DOHH2 (cell line): ENCODE measurements at regions not wholly inside any gene's neighbourhood (a gene's known extent, or its start where the extent isn't known, plus 50 kb on each side); places are given as distances from the start of the nearest gene placed in this dataset.
"Not testable (repeated sequence)": the region's sequence is repeated elsewhere in the genome, so short reads cannot be mapped to it uniquely, and the experiment has no call there.

Experiments
- H3F3A ChIP-seq: fragments of 200-600 bp; sonication (generic), shearing (Covaris generic); 2 replicates; pipeline ENCODE4 v1.6.0; 2016; ENCODE audit warnings: antibody characterized with exemption, mild to moderate bottlenecking; ENCODE audit not compliant: control insufficient read depth, insufficient read depth
- H3K27ac ChIP-seq: fragments of 200-600 bp; sonication (generic); 2 replicates; pipeline ENCODE4 v1.5.1; 2014; ENCODE audit warnings: low read depth, mild to moderate bottlenecking, low read length, moderate library complexity
- H3K27me3 ChIP-seq: fragments of 200-600 bp; sonication (generic); 2 replicates; pipeline ENCODE4 v1.6.1; 2014; ENCODE audit warnings: mild to moderate bottlenecking, low read length, mixed read lengths; ENCODE audit not compliant: control insufficient read depth
- H3K36me3 ChIP-seq: fragments of 200-600 bp; sonication (generic); 2 replicates; pipeline ENCODE4 v1.6.1; 2014; ENCODE audit warnings: mild to moderate bottlenecking, low read length, moderate library complexity, mixed read lengths; ENCODE audit not compliant: control insufficient read depth
- H3K4me1 ChIP-seq: fragments of 200-600 bp; sonication (generic); 2 replicates; pipeline ENCODE4 v1.6.1; 2014; ENCODE audit warnings: mild to moderate bottlenecking, low read length, mixed read lengths; ENCODE audit not compliant: control insufficient read depth
- H3K4me2 ChIP-seq: fragments of 200-600 bp; sonication (generic); 2 replicates; pipeline ENCODE4 v1.6.0; 2014; ENCODE audit warnings: mild to moderate bottlenecking, low read length, moderate library complexity
- H3K4me3 ChIP-seq: fragments of 200-600 bp; sonication (generic); 2 replicates; pipeline ENCODE4 v1.5.1; 2014; ENCODE audit warnings: mild to moderate bottlenecking, low read length, mixed read lengths
- H3K79me2 ChIP-seq: fragments of 200-600 bp; sonication (generic); 2 replicates; pipeline ENCODE4 v1.6.1; 2014; ENCODE audit warnings: mild to moderate bottlenecking, low read length, mixed read lengths; ENCODE audit not compliant: control insufficient read depth
- H3K9me2 ChIP-seq: fragments of 200-600 bp; sonication (generic); replicated peaks from 2 replicates; pipeline ENCODE4 v1.6.1; 2014; ENCODE audit warnings: mild to moderate bottlenecking, low read length, mixed read lengths; ENCODE audit not compliant: control insufficient read depth
- H3K9me3 ChIP-seq: fragments of 200-600 bp; sonication (generic); 2 replicates; pipeline ENCODE4 v1.6.1; 2014; ENCODE audit warnings: antibody characterized with exemption, low read length, mixed read lengths; ENCODE audit not compliant: control insufficient read depth, insufficient read depth
- H4K20me1 ChIP-seq: fragments of 200-600 bp; sonication (generic); 2 replicates; pipeline ENCODE4 v1.6.0; 2014; ENCODE audit warnings: low read depth, mild to moderate bottlenecking, antibody characterized with exemption, low read length, moderate library complexity; ENCODE audit not compliant: control insufficient read depth, insufficient read depth
- EZH2phosphoT487 ChIP-seq: fragments of 200-600 bp; sonication (generic); IDR thresholded peaks from 2 replicates; pipeline ENCODE4 v1.6.1; 2017; ENCODE audit warnings: borderline replicate concordance, mild to moderate bottlenecking, antibody characterized with exemption, low read length, moderate library complexity, mixed read lengths
- TF ChIP-seq, protein P1 (sequence below): fragments of 200-600 bp; sonication (generic); IDR thresholded peaks from one replicate; pipeline ENCODE4 v1.5.1; 2014; ENCODE audit warnings: antibody characterized with exemption, mild to moderate bottlenecking, low read depth, low read length; ENCODE audit not compliant: poor library complexity, severe bottlenecking

DNA sequence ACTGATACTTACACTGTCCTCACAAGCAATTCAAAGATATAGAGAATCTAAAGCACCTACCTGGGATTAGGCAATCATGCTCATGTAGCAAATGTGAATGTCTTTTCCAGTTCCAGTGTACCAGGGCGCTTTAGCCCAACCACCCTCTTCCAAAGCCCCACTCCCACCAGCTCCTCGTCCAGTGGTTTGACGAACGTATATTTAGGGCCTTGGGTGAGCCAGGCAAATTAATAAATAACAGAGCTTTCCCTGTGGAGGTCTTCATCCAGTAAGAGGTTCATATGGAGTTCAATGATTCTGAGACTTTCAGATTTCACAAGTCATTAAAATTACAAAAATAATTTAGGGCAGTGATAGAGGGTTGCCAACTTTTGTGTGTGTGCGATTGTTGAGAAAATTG lies 162.3 kb upstream of the C2CD4B start:
- Histone ChIP-seq H3K4me3 (no peak overlapping the region), H3K9me2 (no peaks in the 10 kb centered on the region), H3K4me1 (no peaks in the 10 kb centered on the region), H4K20me1 (no peaks in the 10 kb centered on the region), H3K9me3 (no peaks in the 10 kb centered on the region), H3K79me2 (no peaks in the 10 kb centered on the region), H3K27ac (no peak overlapping the region), H3K36me3 (no peaks in the 10 kb centered on the region), H3F3A (no peaks in the 10 kb centered on the region), H3K27me3 (no peaks in the 10 kb centered on the region), H3K4me2 (no peak overlapping the region)
- TF ChIP-seq, protein P1, sequence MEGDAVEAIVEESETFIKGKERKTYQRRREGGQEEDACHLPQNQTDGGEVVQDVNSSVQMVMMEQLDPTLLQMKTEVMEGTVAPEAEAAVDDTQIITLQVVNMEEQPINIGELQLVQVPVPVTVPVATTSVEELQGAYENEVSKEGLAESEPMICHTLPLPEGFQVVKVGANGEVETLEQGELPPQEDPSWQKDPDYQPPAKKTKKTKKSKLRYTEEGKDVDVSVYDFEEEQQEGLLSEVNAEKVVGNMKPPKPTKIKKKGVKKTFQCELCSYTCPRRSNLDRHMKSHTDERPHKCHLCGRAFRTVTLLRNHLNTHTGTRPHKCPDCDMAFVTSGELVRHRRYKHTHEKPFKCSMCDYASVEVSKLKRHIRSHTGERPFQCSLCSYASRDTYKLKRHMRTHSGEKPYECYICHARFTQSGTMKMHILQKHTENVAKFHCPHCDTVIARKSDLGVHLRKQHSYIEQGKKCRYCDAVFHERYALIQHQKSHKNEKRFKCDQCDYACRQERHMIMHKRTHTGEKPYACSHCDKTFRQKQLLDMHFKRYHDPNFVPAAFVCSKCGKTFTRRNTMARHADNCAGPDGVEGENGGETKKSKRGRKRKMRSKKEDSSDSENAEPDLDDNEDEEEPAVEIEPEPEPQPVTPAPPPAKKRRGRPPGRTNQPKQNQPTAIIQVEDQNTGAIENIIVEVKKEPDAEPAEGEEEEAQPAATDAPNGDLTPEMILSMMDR = no peak
- TF ChIP-seq EZH2phosphoT487 = no peak

DNA sequence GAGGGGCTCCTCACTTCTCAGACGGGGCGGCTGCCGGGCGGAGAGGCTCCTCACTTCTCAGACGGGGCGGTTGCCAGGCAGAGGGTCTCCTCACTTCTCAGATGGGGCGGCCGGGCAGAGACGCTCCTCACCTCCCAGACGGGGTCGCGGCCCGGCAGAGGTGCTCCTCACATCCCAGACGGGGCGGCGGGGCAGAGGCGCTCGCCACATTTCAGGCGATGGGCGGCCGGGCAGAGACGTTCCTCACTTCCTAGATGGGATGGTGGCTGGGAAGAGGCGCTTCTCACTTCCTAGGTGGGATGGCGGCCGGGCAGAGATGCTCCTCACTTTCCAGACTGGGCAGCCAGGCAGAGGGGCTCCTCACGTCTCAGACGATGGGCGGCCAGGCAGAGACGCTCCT lies 167.4 kb upstream of the C2CD4B start:
- not testable (repeated sequence) for H4K20me1 ChIP-seq, H3K36me3 ChIP-seq, H3F3A ChIP-seq, H3K27me3 ChIP-seq, H3K27ac ChIP-seq, H3K9me2 ChIP-seq, H3K4me3 ChIP-seq, H3K79me2 ChIP-seq, H3K4me1 ChIP-seq, H3K4me2 ChIP-seq, H3K9me3 ChIP-seq

DNA sequence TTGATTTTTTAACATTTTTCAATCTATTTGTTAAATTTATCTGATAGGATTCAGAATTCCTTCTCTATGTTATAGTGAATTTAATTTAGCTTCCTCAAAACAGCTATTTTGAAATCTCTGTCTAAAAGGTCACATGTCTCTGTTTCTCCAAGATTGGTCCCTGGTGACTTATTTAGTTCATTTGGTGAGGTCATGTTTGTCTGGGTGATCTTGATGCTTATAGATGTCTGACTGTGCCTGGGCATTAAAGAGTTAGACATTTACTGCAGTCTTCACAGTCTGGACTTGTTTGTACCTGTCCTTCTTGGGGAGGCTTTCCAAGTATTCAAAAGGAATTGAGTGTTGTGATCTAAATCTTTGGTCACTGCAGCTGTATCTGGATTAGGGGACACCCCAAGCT lies 169.5 kb upstream of the C2CD4B start:
- no peaks in the 10 kb centered on the region for H3K9me2 ChIP-seq
- no peaks in the 10 kb centered on the region for H3K36me3 ChIP-seq
- H3K27me3 ChIP-seq = 0 out of 2 replicates have a peak, but pooled peaks cover 3% of the 10 kb centered on the region
- H3K9me3 ChIP-seq = no peaks in the 10 kb centered on the region
- H4K20me1 ChIP-seq = no peaks in the 10 kb centered on the region
- H3K4me2 ChIP-seq = no peak overlapping the region
- no peak for TF ChIP-seq EZH2phosphoT487
- TF ChIP-seq, protein P1 = no peak
- no peak overlapping the region for H3K4me3 ChIP-seq
- H3K4me1 ChIP-seq = no peaks in the 10 kb centered on the region
- H3K27ac ChIP-seq = no peak overlapping the region
- H3K79me2 ChIP-seq = no peaks in the 10 kb centered on the region
- H3F3A ChIP-seq = no peaks in the 10 kb centered on the region

DNA sequence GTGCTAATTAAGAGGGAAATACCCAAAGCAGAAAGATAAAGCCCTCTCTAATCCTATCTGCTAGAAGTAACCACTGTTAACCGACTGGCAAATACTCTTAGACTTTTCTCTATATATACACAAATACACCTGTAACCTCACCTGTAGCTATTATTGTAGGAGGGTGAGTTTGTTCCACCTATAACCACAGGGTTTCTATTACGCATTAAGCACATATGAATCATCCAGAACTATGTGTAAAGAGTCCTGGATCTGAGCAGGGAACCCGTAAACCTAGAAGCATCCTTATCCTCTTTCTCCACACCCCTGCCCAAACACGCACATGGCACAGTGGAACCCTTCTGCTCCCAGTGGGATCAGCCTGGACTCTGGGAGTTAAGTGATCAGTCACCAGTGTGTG lies 172.8 kb upstream of the C2CD4B start:
- 0 out of 2 replicates have a peak, but pooled peaks cover 3% of the 10 kb centered on the region for H3K27me3 ChIP-seq
- H3K9me2 ChIP-seq = no peaks in the 10 kb centered on the region
- H3K36me3 ChIP-seq = no peaks in the 10 kb centered on the region
- no peak overlapping the region for H3K4me3 ChIP-seq
- no peaks in the 10 kb centered on the region for H3F3A ChIP-seq
- H3K79me2 ChIP-seq = no peaks in the 10 kb centered on the region
- no peaks in the 10 kb centered on the region for H4K20me1 ChIP-seq
- no peaks in the 10 kb centered on the region for H3K4me1 ChIP-seq
- H3K9me3 ChIP-seq = no peaks in the 10 kb centered on the region
- TF ChIP-seq, protein P1 = no peak
- no peak for TF ChIP-seq EZH2phosphoT487
- H3K4me2 ChIP-seq = no peak overlapping the region
- no peak overlapping the region for H3K27ac ChIP-seq
